ENCODE measurements at regions not wholly inside any gene's neighbourhood (a gene's known extent, or its start where the extent isn't known, plus 50 kb on each side); places are given as distances from the start of the nearest gene placed in this dataset.

DNA sequence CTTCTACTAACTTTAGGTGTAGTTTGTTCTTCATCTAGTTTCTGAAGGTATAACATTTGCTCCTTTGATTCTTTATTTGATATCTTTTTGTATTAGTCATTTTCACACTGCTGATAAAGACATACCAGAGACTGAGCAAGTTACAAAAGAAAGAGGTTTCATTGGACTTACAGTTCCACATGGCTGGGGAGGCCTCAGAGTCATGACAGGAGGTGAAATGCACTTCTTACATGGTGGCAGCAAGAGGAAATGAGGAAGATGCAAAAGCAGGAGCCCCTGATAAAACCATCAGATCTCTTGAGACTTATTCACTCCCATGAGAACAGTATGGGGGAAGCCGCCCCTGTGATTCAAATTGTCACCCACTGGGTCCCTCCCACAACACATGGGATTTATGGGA, 544.4 kb upstream of the DSEL start:
- 85 to 96% (median 95%) methylated on average over 1 of the region's 1 CpG for WGBS, 3 donors
- no peak for DNase-seq
- H3K4me3 ChIP-seq: no peak overlapping the region
- H3K27ac ChIP-seq: no peak overlapping the region
- H3K36me3 ChIP-seq: no peaks in the 10 kb centered on the region
- no peaks in the 10 kb centered on the region for H3K4me1 ChIP-seq (ENCODE audit: insufficient read depth)
- no peaks in the 10 kb centered on the region for H3K27me3 ChIP-seq
- no peaks in the 10 kb centered on the region for H3K9me3 ChIP-seq
- intact Hi-C loops (cut with DNase I): no loop called here
- TF ChIP-seq POLR2A (IDR thresholded peaks at IDR 0.05) (no peak), EP300 (IDR thresholded peaks at IDR 0.05) (no peak)
- TF ChIP-seq, protein P1, sequence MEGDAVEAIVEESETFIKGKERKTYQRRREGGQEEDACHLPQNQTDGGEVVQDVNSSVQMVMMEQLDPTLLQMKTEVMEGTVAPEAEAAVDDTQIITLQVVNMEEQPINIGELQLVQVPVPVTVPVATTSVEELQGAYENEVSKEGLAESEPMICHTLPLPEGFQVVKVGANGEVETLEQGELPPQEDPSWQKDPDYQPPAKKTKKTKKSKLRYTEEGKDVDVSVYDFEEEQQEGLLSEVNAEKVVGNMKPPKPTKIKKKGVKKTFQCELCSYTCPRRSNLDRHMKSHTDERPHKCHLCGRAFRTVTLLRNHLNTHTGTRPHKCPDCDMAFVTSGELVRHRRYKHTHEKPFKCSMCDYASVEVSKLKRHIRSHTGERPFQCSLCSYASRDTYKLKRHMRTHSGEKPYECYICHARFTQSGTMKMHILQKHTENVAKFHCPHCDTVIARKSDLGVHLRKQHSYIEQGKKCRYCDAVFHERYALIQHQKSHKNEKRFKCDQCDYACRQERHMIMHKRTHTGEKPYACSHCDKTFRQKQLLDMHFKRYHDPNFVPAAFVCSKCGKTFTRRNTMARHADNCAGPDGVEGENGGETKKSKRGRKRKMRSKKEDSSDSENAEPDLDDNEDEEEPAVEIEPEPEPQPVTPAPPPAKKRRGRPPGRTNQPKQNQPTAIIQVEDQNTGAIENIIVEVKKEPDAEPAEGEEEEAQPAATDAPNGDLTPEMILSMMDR (IDR thresholded peaks at IDR 0.05): no peak

DNA sequence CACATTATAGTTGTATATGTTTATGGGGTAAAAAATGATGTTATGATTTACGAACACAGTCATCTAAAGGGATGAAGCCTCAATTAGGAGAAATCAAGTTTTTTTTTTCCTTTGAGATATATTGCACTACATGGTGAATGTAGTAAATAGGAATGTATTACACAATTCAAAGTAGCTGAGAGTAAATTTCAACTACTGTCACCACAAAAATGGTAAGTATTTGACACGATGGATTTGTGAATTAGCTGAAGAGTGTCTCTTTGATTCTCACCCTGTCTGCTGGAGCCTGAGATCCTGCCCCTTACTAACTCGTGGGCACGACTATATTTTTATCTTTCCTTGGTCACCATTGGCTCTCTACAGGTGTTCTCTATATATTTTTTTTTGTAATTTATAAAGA, 540.4 kb upstream of the DSEL start:
- Histone ChIP-seq H3K36me3 (no peaks in the 10 kb centered on the region), H3K4me3 (no peak overlapping the region), H3K27me3 (no peaks in the 10 kb centered on the region), H3K9me3 (no peaks in the 10 kb centered on the region), H3K27ac (no peak overlapping the region), H3K4me1 (ENCODE audit: insufficient read depth) (no peaks in the 10 kb centered on the region)
- intact Hi-C loops (cut with DNase I): no loop called here
- TF ChIP-seq EP300 (IDR thresholded peaks at IDR 0.05) (no peak), POLR2A (IDR thresholded peaks at IDR 0.05) (no peak)
- TF ChIP-seq, protein P1 (IDR thresholded peaks at IDR 0.05): no peak
- 81 to 87% (median 85%) methylated on average over 4 of the region's 4 CpGs for WGBS, 3 donors
- DNase-seq: no peak

DNA sequence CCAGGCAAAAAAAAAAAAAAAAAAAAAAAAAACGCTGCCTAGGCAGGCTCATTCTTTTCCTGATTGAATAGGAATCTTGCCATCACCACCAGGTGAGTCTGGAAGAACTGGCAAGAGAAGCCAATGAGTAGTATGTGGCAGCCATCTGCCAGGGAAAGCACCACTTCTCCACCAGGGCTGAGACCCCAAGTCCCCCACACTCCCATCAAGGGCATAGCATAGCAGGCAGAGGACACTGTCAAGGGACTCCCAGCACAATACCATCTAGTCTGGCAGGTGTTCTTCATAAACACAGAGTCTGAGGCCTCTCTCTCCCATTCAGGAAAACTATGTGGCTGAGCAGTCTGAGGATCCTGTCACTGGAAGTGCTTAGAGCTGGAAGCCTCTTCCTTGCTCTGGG, 538.1 kb upstream of the DSEL start:
- no peak for DNase-seq
- Histone ChIP-seq H3K36me3 (no peaks in the 10 kb centered on the region), H3K4me1 (ENCODE audit: insufficient read depth) (no peaks in the 10 kb centered on the region), H3K27ac (no peak overlapping the region), H3K27me3 (no peaks in the 10 kb centered on the region), H3K9me3 (no peaks in the 10 kb centered on the region), H3K4me3 (no peak overlapping the region)
- TF ChIP-seq, protein P1 (IDR thresholded peaks at IDR 0.05): no peak
- TF ChIP-seq POLR2A (IDR thresholded peaks at IDR 0.05): no peak
- intact Hi-C loops (cut with DNase I): no loop called here
- 52 to 77% (median 57%) methylated on average over 1 of the region's 1 CpG for WGBS, 3 donors

DNA sequence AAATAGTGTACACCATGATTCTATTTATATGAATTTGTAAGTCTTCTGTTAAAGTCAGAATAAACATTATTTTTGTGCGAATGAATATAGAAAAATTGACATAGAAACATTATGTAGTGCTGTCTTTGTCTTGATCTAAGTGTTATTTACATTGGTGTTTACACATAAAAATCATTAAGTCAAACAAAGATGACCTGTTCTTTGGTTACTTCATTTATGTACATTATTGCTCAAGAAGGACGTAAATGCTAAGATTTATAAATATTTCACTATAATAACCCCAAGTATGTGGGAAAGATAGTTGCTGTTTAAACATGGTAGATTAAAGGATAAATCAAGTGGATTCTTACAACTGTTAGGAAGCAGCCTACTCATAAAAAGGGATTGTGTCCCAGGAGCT, 536.8 kb upstream of the DSEL start:
- TF ChIP-seq POLR2A (IDR thresholded peaks at IDR 0.05): no peak
- TF ChIP-seq EP300 (IDR thresholded peaks at IDR 0.05): no peak
- TF ChIP-seq, protein P1 (IDR thresholded peaks at IDR 0.05): no peak
- WGBS, 3 donors: 92 to 93% (median 92%) methylated on average over 2 of the region's 2 CpGs
- H3K4me1 ChIP-seq (ENCODE audit: insufficient read depth): no peaks in the 10 kb centered on the region

DNA sequence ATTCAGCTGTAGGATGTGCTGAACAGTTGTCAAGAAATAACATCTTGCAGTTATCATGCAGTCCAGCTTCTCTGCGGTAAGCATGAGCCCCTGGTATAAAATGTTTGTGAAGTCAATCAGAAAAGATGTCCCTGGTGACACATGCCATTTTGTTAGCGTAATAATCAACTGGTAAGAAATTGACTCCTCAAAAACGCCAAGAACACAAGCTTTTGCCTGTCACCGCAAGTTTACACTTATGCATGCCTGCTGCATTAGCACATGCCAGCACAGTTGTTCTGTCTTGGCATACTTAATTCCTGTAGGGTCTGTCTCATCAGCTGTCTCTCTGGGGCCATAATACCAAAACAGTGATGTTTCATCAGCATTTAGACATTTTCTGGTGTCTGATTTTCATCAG, 524.8 kb upstream of the DSEL start:
- WGBS, 3 donors: 88 to 93% (median 89%) methylated on average over 4 of the region's 4 CpGs
- TF ChIP-seq, protein P1 (IDR thresholded peaks at IDR 0.05): no peak
- TF ChIP-seq POLR2A (IDR thresholded peaks at IDR 0.05) (no peak), EP300 (IDR thresholded peaks at IDR 0.05) (no peak)
- intact Hi-C loops (cut with DNase I): no loop called here
- H3K4me3 ChIP-seq: no peak overlapping the region
- H3K27ac ChIP-seq: no peak overlapping the region
- H3K4me1 ChIP-seq (ENCODE audit: insufficient read depth): no peaks in the 10 kb centered on the region
- H3K36me3 ChIP-seq: no peaks in the 10 kb centered on the region
- no peaks in the 10 kb centered on the region for H3K27me3 ChIP-seq
- no peaks in the 10 kb centered on the region for H3K9me3 ChIP-seq
- DNase-seq: no peak

More for the DNA sequence above, 536.8 kb upstream of the DSEL start:
- DNase-seq: no peak
- H3K27ac ChIP-seq: no peak overlapping the region
- intact Hi-C loops (cut with DNase I): no loop called here
- H3K27me3 ChIP-seq: no peaks in the 10 kb centered on the region
- no peak overlapping the region for H3K4me3 ChIP-seq
- no peaks in the 10 kb centered on the region for H3K36me3 ChIP-seq
- no peaks in the 10 kb centered on the region for H3K9me3 ChIP-seq

All from ovary (tissue), 7 donors.